Caco-2 (cell line): ENCODE measurements at regions not wholly inside any gene's neighbourhood (a gene's known extent, or its start where the extent isn't known, plus 50 kb on each side); places are given as distances from the start of the nearest gene placed in this dataset.

Experiments
- BruUV-seq: library from RNA; stranded (reverse); fragments of 400-500 nt; replicated peaks from 2 replicates; lab custom pipeline; 2021; lab: Mats Ljungman, UMichigan
- CTCF ChIA-PET: fragments of 300-600 bp; sonication (Branson Sonifier 250); formaldehyde crosslinking; loops from one replicate; lab custom pipeline; 2022; ENCODE audit warnings: antibody characterized with exemption; lab: Charles Lee
- POLR2A ChIA-PET: fragments of 300-600 bp; sonication (Branson Sonifier 250); formaldehyde crosslinking; loops from one replicate; lab custom pipeline; 2022; ENCODE audit warnings: antibody characterized with exemption; lab: Charles Lee
- DNase-seq, 2 experiments: peaks; one replicate each; pipeline versions ENCODE4 v3.0.0 to v3.0.0-alpha.2; 2020 to 2022
- H3K27me3 ChIP-seq: replicated peaks from 2 replicates; pipeline ENCODE4 v1.6.0; 2011; ENCODE audit warnings: low read length; ENCODE audit not compliant: control insufficient read depth, insufficient read depth
- H3K36me3 ChIP-seq: 2 replicates; pipeline ENCODE4 v1.5.1; 2011; ENCODE audit warnings: low read length; ENCODE audit not compliant: control insufficient read depth, insufficient read depth
- H3K4me1 ChIP-seq: fragments of 250-450 bp; sonication (Bioruptor Pico); 2 replicates; pipeline ENCODE4 v1.5.1; 2020; ENCODE audit warnings: mild to moderate bottlenecking
- H3K4me3 ChIP-seq: 2 replicates; pipeline ENCODE4 v1.5.1; 2011; ENCODE audit warnings: low read depth, mild to moderate bottlenecking, control low read depth, low read length
- H3K9me3 ChIP-seq: fragments of 250-450 bp; sonication (Bioruptor Pico); 2 replicates; pipeline ENCODE4 v1.5.1; 2020; ENCODE audit warnings: mild to moderate bottlenecking, moderate library complexity
- H3K27ac Mint-ChIP-seq: one replicate; pipeline ENCODE4 v1.8.0; 2022; ENCODE audit warnings: mixed read lengths; ENCODE audit not compliant: unreplicated experiment
- H3K27me3 Mint-ChIP-seq: one replicate; pipeline ENCODE4 v1.8.0; 2022; ENCODE audit warnings: mixed read lengths; ENCODE audit not compliant: insufficient read depth, unreplicated experiment
- H3K36me3 Mint-ChIP-seq: one replicate; pipeline ENCODE4 v1.8.0; 2022; ENCODE audit warnings: mild to moderate bottlenecking, mixed read lengths; ENCODE audit not compliant: insufficient read depth, unreplicated experiment
- H3K4me1 Mint-ChIP-seq: one replicate; pipeline ENCODE4 v1.8.0; 2022; ENCODE audit warnings: low read depth, mixed read lengths; ENCODE audit not compliant: unreplicated experiment
- H3K4me3 Mint-ChIP-seq: one replicate; pipeline ENCODE4 v1.8.0; 2022; ENCODE audit warnings: mild to moderate bottlenecking, moderate library complexity, mixed read lengths; ENCODE audit not compliant: unreplicated experiment
- H3K9me3 Mint-ChIP-seq: one replicate; pipeline ENCODE4 v1.8.0; 2022; ENCODE audit warnings: mixed read lengths; ENCODE audit not compliant: unreplicated experiment
- intact Hi-C: fragments of 100-400 bp; cut with micrococcal nuclease; formaldehyde crosslinking; loops from one replicate; pipeline ENCODE4 v1.10.0; 2022; ENCODE audit not compliant: unreplicated experiment
- TF ChIP-seq, protein P1 (sequence below), 2 experiments: fragments of 200-600 bp in 1 of 2; IDR thresholded peaks; 1 replicate in 1 of 2; 2 replicates in 1 of 2; pipeline versions ENCODE4 v1.5.1 to v1.8.0; 2011 to 2022; ENCODE audit warnings: antibody characterized with exemption in 1 of 2, control low read depth in 1 of 2, inconsistent platforms in 1 of 2, low read depth in 1 of 2, low read length in 1 of 2, mild to moderate bottlenecking in 1 of 2, moderate library complexity in 1 of 2; ENCODE audit not compliant: insufficient read depth in 1 of 2, severe bottlenecking in 1 of 2, unreplicated experiment in 1 of 2

DNA sequence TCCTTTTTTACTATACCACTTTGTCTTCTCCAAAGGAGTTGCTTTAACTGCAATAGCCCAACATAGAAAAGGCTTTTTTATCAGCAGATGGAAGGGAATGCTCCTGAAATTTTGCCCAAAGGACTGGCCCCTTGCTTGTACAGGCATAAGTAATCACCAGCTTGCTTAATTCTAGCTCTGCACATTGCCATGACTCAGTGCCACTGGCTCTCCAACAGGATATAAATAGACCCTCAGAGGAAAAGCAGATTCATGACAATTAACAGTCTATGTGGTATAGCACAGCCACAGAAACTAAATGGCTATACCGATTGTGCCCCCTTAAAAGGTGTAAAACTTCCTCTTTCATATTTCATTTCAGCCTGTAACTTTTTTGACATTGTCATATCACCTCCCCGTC lies 227.0 kb downstream of the ZNF608 start:
- Histone ChIP-seq H3K4me3 (no peak overlapping the region), H3K4me1 (peaks cover 8% of the 10 kb centered on the region), H3K9me3 (no peaks in the 10 kb centered on the region), H3K27me3 (no peaks in the 10 kb centered on the region), H3K36me3 (no peaks in the 10 kb centered on the region)
- Mint-ChIP-seq H3K27ac (peak overlapping the region; percentile 8), H3K9me3 (peaks cover 12% of the 10 kb centered on the region), H3K4me3 (no peak overlapping the region), H3K27me3 (no peaks in the 10 kb centered on the region), H3K4me1 (peaks cover 9% of the 10 kb centered on the region), H3K36me3 (no peaks in the 10 kb centered on the region)
- POLR2A ChIA-PET: no interaction called here
- DNase-seq: no peak
- BruUV-seq: no TSS peak
- TF ChIP-seq, protein P1, sequence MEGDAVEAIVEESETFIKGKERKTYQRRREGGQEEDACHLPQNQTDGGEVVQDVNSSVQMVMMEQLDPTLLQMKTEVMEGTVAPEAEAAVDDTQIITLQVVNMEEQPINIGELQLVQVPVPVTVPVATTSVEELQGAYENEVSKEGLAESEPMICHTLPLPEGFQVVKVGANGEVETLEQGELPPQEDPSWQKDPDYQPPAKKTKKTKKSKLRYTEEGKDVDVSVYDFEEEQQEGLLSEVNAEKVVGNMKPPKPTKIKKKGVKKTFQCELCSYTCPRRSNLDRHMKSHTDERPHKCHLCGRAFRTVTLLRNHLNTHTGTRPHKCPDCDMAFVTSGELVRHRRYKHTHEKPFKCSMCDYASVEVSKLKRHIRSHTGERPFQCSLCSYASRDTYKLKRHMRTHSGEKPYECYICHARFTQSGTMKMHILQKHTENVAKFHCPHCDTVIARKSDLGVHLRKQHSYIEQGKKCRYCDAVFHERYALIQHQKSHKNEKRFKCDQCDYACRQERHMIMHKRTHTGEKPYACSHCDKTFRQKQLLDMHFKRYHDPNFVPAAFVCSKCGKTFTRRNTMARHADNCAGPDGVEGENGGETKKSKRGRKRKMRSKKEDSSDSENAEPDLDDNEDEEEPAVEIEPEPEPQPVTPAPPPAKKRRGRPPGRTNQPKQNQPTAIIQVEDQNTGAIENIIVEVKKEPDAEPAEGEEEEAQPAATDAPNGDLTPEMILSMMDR (IDR thresholded peaks at IDR 0.05; ENCODE audit: insufficient read depth in 1 of 2, low read depth in 1 of 2, low read length in 1 of 2, severe bottlenecking in 1 of 2, unreplicated experiment in 1 of 2): no peak
- CTCF ChIA-PET: no interaction called here
- intact Hi-C loops: no loop called here

DNA sequence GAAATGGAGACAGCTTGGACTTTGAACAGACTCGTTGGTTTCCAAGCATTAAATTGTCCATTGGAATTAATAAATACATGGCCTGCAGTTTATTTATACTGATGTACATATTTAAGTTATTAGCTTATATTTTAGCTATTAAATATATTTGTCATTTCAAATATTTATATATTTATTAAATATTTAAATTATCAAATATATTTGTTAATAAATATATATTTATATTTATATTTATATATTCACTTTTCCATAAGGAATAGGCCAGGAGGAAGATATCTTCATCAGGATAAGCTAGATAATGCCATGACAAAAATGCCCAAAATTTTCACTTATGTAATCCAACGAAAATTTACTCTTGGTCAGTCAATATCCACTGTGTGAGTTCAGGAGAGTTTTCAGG lies 229.9 kb downstream of the ZNF608 start:
- no peak overlapping the region for H3K4me3 Mint-ChIP-seq
- POLR2A ChIA-PET: no interaction called here
- Histone ChIP-seq H3K36me3 (no peaks in the 10 kb centered on the region), H3K27me3 (no peaks in the 10 kb centered on the region), H3K4me1 (peaks cover 14% of the 10 kb centered on the region), H3K9me3 (no peaks in the 10 kb centered on the region), H3K4me3 (no peak overlapping the region)
- no peak overlapping the region for H3K27ac Mint-ChIP-seq
- intact Hi-C loops: no loop called here
- no peaks in the 10 kb centered on the region for H3K27me3 Mint-ChIP-seq
- CTCF ChIA-PET: interaction anchor here (0.5 kb wide), 1 partner anchor 393 kb away, joined by 3 read pairs; no protein-coding TSS in a partner anchor
- no peaks in the 10 kb centered on the region for H3K9me3 Mint-ChIP-seq
- BruUV-seq: no TSS peak
- H3K4me1 Mint-ChIP-seq: peaks cover 9% of the 10 kb centered on the region
- TF ChIP-seq, protein P1 (IDR thresholded peaks at IDR 0.05; ENCODE audit: insufficient read depth in 1 of 2, low read depth in 1 of 2, low read length in 1 of 2, severe bottlenecking in 1 of 2, unreplicated experiment in 1 of 2): no peak
- DNase-seq: no peak
- H3K36me3 Mint-ChIP-seq: no peaks in the 10 kb centered on the region

DNA sequence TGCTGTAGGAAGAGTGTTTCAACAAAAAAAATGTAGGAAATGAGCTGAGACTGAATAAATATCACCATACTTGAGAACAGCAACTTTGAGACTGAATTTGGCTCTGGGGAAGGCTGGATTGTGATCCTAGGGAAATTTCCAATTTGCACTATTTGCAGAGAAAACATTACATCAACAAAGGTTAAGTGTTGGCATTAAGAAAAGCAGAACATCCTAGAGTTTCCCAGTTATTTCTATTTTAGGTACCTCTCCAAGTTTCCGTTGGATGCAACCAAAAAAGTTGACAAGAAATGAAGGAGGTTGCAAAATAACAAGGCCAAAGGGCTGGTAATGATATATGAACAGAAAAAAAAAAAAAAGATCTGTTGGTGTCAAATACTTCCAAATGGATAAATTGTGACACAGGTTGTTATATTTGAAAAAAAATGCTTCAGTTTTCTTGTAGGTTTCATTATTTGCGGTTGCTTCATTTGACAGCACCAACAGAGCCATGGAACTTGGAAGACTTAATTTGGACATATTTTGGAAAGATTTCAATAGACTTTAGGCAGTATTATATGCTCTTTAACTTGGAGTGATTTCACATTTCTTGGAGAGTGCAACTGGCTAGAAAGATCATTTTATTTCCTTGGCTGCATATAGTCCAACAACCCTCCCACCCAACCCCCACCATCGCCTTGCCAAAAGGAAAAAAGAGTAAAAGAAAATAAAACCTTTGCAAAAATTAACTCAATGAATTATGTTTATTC lies 230.8 kb downstream of the ZNF608 start:
- POLR2A ChIA-PET: no interaction called here

More for the DNA sequence above, 230.8 kb downstream of the ZNF608 start:
- no peaks in the 10 kb centered on the region for H3K9me3 Mint-ChIP-seq
- TF ChIP-seq, protein P1 (IDR thresholded peaks at IDR 0.05; ENCODE audit: insufficient read depth in 1 of 2, low read depth in 1 of 2, low read length in 1 of 2, severe bottlenecking in 1 of 2, unreplicated experiment in 1 of 2): no peak
- H3K27me3 Mint-ChIP-seq: no peaks in the 10 kb centered on the region
- no peak for DNase-seq
- H3K36me3 Mint-ChIP-seq: no peaks in the 10 kb centered on the region
- H3K4me1 Mint-ChIP-seq: peaks cover 9% of the 10 kb centered on the region
- intact Hi-C loops: no loop called here
- no peaks in the 10 kb centered on the region for H3K27me3 ChIP-seq
- H3K4me3 Mint-ChIP-seq: no peak overlapping the region
- no peaks in the 10 kb centered on the region for H3K9me3 ChIP-seq
- CTCF ChIA-PET: interaction anchor here (0.5 kb wide), 1 partner anchor 394 kb away, joined by 3 read pairs; no protein-coding TSS in a partner anchor
- H3K27ac Mint-ChIP-seq: no peak overlapping the region
- H3K4me1 ChIP-seq: peaks cover 14% of the 10 kb centered on the region
- no peaks in the 10 kb centered on the region for H3K36me3 ChIP-seq
- no peak overlapping the region for H3K4me3 ChIP-seq
- BruUV-seq: no TSS peak
